OCI-LY7 (cell line): ENCODE measurements at regions not wholly inside any gene's neighbourhood (a gene's known extent, or its start where the extent isn't known, plus 50 kb on each side); places are given as distances from the start of the nearest gene placed in this dataset.

Source experiments
- EZH2phosphoT487 ChIP-seq: fragments of 200-600 bp; sonication (generic); IDR thresholded peaks from 2 replicates; pipeline ENCODE4 v1.6.1; 2018; ENCODE audit warnings: low read depth, borderline replicate concordance, mild to moderate bottlenecking, mixed run types, antibody characterized with exemption, low read length, moderate library complexity, mixed read lengths
- TF ChIP-seq, protein P1 (sequence below): fragments of 200-600 bp; sonication (generic); conservative IDR thresholded peaks from 2 replicates; pipeline ENCODE4 v1.5.1; 2014; ENCODE audit warnings: mild to moderate bottlenecking, antibody characterized with exemption, low read length, moderate library complexity, mixed read lengths

DNA sequence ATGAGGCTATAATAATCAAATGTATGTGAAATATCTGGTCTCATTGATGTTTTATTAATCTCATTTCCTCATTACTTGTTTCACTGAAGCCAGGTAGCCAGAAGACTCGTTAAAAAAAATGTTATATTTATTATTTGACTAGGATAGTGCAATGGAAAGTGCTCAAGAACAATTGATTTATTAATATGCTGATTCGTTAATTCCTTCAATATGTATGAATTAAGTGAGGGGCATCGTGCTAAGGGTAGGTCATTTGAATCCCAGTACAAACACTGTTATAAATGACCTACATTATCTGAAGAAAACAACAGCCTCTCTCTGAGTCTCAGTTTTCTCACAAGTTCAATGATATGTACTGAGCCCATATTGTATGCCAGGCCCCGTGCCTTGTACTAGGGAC is 214.2 kb upstream of the GPRIN3 start:
- TF ChIP-seq, protein P1, sequence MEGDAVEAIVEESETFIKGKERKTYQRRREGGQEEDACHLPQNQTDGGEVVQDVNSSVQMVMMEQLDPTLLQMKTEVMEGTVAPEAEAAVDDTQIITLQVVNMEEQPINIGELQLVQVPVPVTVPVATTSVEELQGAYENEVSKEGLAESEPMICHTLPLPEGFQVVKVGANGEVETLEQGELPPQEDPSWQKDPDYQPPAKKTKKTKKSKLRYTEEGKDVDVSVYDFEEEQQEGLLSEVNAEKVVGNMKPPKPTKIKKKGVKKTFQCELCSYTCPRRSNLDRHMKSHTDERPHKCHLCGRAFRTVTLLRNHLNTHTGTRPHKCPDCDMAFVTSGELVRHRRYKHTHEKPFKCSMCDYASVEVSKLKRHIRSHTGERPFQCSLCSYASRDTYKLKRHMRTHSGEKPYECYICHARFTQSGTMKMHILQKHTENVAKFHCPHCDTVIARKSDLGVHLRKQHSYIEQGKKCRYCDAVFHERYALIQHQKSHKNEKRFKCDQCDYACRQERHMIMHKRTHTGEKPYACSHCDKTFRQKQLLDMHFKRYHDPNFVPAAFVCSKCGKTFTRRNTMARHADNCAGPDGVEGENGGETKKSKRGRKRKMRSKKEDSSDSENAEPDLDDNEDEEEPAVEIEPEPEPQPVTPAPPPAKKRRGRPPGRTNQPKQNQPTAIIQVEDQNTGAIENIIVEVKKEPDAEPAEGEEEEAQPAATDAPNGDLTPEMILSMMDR: no peak
- TF ChIP-seq EZH2phosphoT487: no peak
